ENCODE measurements at regions not wholly inside any gene's neighbourhood (a gene's known extent, or its start where the extent isn't known, plus 50 kb on each side); places are given as distances from the start of the nearest gene placed in this dataset.

DNA sequence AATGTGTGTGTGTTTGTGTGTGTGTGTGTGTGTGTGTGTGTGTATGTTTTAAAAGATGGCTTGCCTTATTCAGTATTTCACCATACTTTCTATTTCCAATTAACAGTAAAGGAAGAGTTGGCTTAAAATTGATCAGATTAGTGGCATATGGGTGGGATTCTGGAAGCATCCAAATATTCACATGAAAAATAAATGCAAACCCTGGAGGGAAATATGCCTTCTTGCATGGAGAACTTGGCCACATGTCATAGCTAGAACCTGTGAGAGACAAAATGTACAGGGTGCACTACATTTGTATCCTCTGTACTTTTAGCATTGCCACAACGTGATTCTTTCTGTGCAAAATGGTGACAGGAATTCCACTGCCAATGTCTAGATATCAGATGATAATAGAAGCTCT lies 589.6 kb downstream of the ZNF674 start:
- TF ChIP-seq JUND (IDR thresholded peaks at IDR 0.05; ENCODE audit: low read depth), result no peak
- in situ Hi-C loops (cut with HindIII; ENCODE audit: low pct_unique_long_range_greater_than_20kb, low sequenced_read_pairs), result no loop called here
- no peak for DNase-seq (ENCODE audit: low read depth in 1 of 2, low spot score in 1 of 2)

- TF ChIP-seq JUND (IDR thresholded peaks at IDR 0.05; ENCODE audit: low read depth), result no peak
- in situ Hi-C loops (cut with HindIII; ENCODE audit: low pct_unique_long_range_greater_than_20kb, low sequenced_read_pairs), result no loop called here
- no peak for DNase-seq (ENCODE audit: low read depth in 1 of 2, low spot score in 1 of 2)
Observed at GRCh38 chrX:45954026-45954425, 591.2 kb downstream of the ZNF674 start.

GRCh38 chrX:45952030-45952429 lies 593.2 kb downstream of the ZNF674 start:
- in situ Hi-C loops (cut with HindIII; ENCODE audit: low pct_unique_long_range_greater_than_20kb, low sequenced_read_pairs), result no loop called here

DNA sequence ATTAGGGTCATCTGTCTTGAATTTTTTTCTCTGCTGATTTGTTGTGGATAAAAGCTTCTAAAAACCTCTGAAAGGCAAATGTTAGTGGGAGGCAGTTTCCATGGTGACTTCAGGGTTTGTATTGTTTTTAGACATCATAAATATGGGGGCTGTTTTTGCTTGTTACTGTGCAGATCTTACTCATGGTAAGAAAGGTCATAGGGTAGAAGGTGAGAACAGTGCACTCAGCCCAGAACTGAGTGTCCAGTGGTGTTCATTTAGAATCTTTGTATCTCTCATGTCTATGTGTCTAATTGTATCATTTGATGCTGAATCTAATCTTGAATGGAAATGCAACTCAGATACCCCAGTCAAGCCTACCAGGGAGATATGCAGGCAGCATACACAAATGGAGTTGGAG lies 609.8 kb downstream of the ZNF674 start:
- no peak for TF ChIP-seq JUND (IDR thresholded peaks at IDR 0.05; ENCODE audit: low read depth)
- DNase-seq (ENCODE audit: low read depth in 1 of 2, low spot score in 1 of 2), result no peak
- in situ Hi-C loops (cut with HindIII; ENCODE audit: low pct_unique_long_range_greater_than_20kb, low sequenced_read_pairs), result no loop called here

More at GRCh38 chrX:45952030-45952429, 593.2 kb downstream of the ZNF674 start:
- no peak for DNase-seq (ENCODE audit: low read depth in 1 of 2, low spot score in 1 of 2)
- no peak for TF ChIP-seq JUND (IDR thresholded peaks at IDR 0.05; ENCODE audit: low read depth)

- no peak for TF ChIP-seq JUND (IDR thresholded peaks at IDR 0.05; ENCODE audit: low read depth)
- in situ Hi-C loops (cut with HindIII; ENCODE audit: low pct_unique_long_range_greater_than_20kb, low sequenced_read_pairs), result no loop called here
- no peak for DNase-seq (ENCODE audit: low read depth in 1 of 2, low spot score in 1 of 2)
Observed at GRCh38 chrX:45912316-45912715, 632.9 kb downstream of the ZNF674 start.

GRCh38 chrX:45907786-45908185 lies 637.4 kb downstream of the ZNF674 start:
- DNase-seq (ENCODE audit: low read depth in 1 of 2, low spot score in 1 of 2), result no peak
- no peak for TF ChIP-seq JUND (IDR thresholded peaks at IDR 0.05; ENCODE audit: low read depth)
- in situ Hi-C loops (cut with HindIII; ENCODE audit: low pct_unique_long_range_greater_than_20kb, low sequenced_read_pairs), result no loop called here

DNA sequence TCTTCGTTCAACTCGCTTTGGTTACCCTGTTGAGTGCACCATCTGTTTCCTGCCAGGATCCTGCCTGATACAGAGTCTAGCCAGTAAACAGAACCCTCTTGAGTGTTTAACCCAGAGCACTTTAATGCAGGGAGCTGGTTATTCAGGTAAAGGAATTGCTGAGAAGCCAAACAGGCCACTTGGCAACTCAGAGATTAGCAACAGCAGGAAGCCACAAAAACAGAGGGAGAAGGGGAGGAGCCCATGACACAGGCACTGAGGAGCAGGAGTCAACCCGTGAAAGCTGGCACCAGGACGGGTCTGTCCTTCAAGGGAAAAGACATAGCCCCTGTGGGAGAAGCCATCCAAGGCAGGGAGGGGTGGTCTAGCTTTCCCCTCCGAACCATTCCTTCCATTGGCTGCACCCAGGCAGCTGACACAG lies 641.4 kb downstream of the ZNF674 start:
- peak in 1 of 2 experiments; percentile 9 for DNase-seq (ENCODE audit: low read depth in 1 of 2, low spot score in 1 of 2)
- TF ChIP-seq JUND (IDR thresholded peaks at IDR 0.05; ENCODE audit: low read depth), result no peak
- in situ Hi-C loops (cut with HindIII; ENCODE audit: low pct_unique_long_range_greater_than_20kb, low sequenced_read_pairs), result no loop called here

- DNase-seq (ENCODE audit: low read depth in 1 of 2, low spot score in 1 of 2), result no peak
- in situ Hi-C loops (cut with HindIII; ENCODE audit: low pct_unique_long_range_greater_than_20kb, low sequenced_read_pairs), result no loop called here
- TF ChIP-seq JUND (IDR thresholded peaks at IDR 0.05; ENCODE audit: low read depth), result no peak
Observed at GRCh38 chrX:45900766-45901615, 644.2 kb downstream of the ZNF674 start.

DNA sequence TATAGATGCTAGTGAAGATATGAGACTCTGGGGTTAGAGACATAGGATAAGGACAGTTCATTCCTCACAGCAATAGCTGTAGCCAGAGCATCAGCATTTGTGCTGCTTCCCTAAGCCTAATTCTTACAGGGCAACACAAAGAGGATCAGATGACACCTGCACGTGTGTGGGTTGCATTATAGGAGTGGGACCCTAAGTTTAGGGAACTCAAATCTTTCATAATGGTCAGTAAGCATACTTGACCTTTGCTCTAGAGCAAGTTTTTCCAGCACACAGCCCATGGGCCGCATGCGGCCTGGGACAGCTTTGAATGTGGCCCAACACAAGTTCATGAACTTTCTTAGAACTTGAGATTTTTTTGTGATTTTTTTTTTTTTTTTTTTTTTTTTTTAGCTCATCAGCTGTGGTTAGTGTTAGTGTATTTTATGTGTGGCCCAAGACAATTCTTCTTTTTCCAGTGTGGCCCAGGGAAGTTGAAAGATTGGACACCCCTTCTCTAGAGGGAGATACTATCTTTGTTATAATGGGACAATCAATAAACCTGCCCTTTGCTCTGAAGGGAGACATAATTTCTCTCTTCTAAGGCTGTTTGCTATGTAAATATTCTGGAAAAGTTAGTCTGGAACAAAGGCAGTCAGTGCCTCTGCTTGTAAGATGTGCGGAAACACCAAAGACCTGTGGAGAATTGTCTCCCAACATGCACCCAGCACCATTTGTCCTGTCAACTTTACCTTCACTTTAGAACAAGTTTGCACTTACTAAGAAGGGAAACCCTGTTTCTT lies 650.2 kb downstream of the ZNF674 start:
- in situ Hi-C loops (cut with HindIII; ENCODE audit: low pct_unique_long_range_greater_than_20kb, low sequenced_read_pairs), result no loop called here
- no peak for TF ChIP-seq JUND (IDR thresholded peaks at IDR 0.05; ENCODE audit: low read depth)
- DNase-seq (ENCODE audit: low read depth in 1 of 2, low spot score in 1 of 2), result no peak

GRCh38 chrX:45889471-45889870 lies 655.8 kb downstream of the ZNF674 start:
- in situ Hi-C loops (cut with HindIII; ENCODE audit: low pct_unique_long_range_greater_than_20kb, low sequenced_read_pairs), result no loop called here
- DNase-seq (ENCODE audit: low read depth in 1 of 2, low spot score in 1 of 2), result no peak
- no peak for TF ChIP-seq JUND (IDR thresholded peaks at IDR 0.05; ENCODE audit: low read depth)

GRCh38 chrX:45888518-45888917 lies 656.7 kb downstream of the ZNF674 start:
- no peak for DNase-seq (ENCODE audit: low read depth in 1 of 2, low spot score in 1 of 2)
- TF ChIP-seq JUND (IDR thresholded peaks at IDR 0.05; ENCODE audit: low read depth), result no peak
- in situ Hi-C loops (cut with HindIII; ENCODE audit: low pct_unique_long_range_greater_than_20kb, low sequenced_read_pairs), result no loop called here

- in situ Hi-C loops (cut with HindIII; ENCODE audit: low pct_unique_long_range_greater_than_20kb, low sequenced_read_pairs), result no loop called here
- no peak for DNase-seq (ENCODE audit: low read depth in 1 of 2, low spot score in 1 of 2)
Observed at GRCh38 chrX:45885931-45886330, 659.3 kb downstream of the ZNF674 start.

GRCh38 chrX:45879512-45879911 lies 665.7 kb downstream of the ZNF674 start:
- DNase-seq (ENCODE audit: low read depth in 1 of 2, low spot score in 1 of 2), result no peak
- in situ Hi-C loops (cut with HindIII; ENCODE audit: low pct_unique_long_range_greater_than_20kb, low sequenced_read_pairs), result no loop called here
- TF ChIP-seq JUND (IDR thresholded peaks at IDR 0.05; ENCODE audit: low read depth), result no peak

More at GRCh38 chrX:45885931-45886330, 659.3 kb downstream of the ZNF674 start:
- TF ChIP-seq JUND (IDR thresholded peaks at IDR 0.05; ENCODE audit: low read depth), result no peak
